ENCODE measurements at regions not wholly inside any gene's neighbourhood (a gene's known extent, or its start where the extent isn't known, plus 50 kb on each side); places are given as distances from the start of the nearest gene placed in this dataset.

GRCh38 chr22:48711031-48711431, 1116.6 kb downstream of the BRD1 start:
- H3K4me1 ChIP-seq (ENCODE audit: control insufficient read depth, insufficient read depth, low read length) = no peaks in the 10 kb centered on the region
- ATAC-seq (no peak), DNase-seq (no peak)
- Mint-ChIP-seq H3K27me3 (ENCODE audit: low read depth in 2 of 2) (no peaks in the 10 kb centered on the region), H3K4me3 (no peak overlapping the region), H3K9me3 (no peaks in the 10 kb centered on the region), H3K27ac (no peak overlapping the region), H3K4me1 (no peaks in the 10 kb centered on the region), H3K36me3 (no peaks in the 10 kb centered on the region)
- H3K4me3 ChIP-seq (ENCODE audit: low read length) = no peak overlapping the region
- TF ChIP-seq CTCF (IDR thresholded peaks at IDR 0.05) = no peak
- H3K36me3 ChIP-seq (ENCODE audit: control insufficient read depth, insufficient read depth, low read length) = no peaks in the 10 kb centered on the region
- intact Hi-C loops (cut with micrococcal nuclease) = no loop called here
- H3K9me3 ChIP-seq (ENCODE audit: control insufficient read depth, insufficient read depth, low read length) = no peaks in the 10 kb centered on the region
- H3K27ac ChIP-seq (ENCODE audit: low read length) = no peak overlapping the region
- no peaks in the 10 kb centered on the region for H3K27me3 ChIP-seq (ENCODE audit: control insufficient read depth, insufficient read depth, low read length)
- 84% methylated on average over 11 of the region's 11 CpGs for WGBS (ENCODE audit: insufficient coverage)

- Histone ChIP-seq H3K9me3 (ENCODE audit: control insufficient read depth, insufficient read depth, low read length) (no peaks in the 10 kb centered on the region), H3K36me3 (ENCODE audit: control insufficient read depth, insufficient read depth, low read length) (no peaks in the 10 kb centered on the region), H3K4me1 (ENCODE audit: control insufficient read depth, insufficient read depth, low read length) (no peaks in the 10 kb centered on the region), H3K27ac (ENCODE audit: low read length) (no peak overlapping the region), H3K4me3 (ENCODE audit: low read length) (no peak overlapping the region), H3K27me3 (ENCODE audit: control insufficient read depth, insufficient read depth, low read length) (no peaks in the 10 kb centered on the region)
- Mint-ChIP-seq H3K27me3 (ENCODE audit: low read depth in 2 of 2) (no peaks in the 10 kb centered on the region), H3K27ac (no peak overlapping the region), H3K4me3 (no peak overlapping the region), H3K36me3 (no peaks in the 10 kb centered on the region), H3K9me3 (no peaks in the 10 kb centered on the region), H3K4me1 (no peaks in the 10 kb centered on the region)
- intact Hi-C loops (cut with micrococcal nuclease) = no loop called here
- DNase-seq (no peak), ATAC-seq (no peak)
- no peak for TF ChIP-seq CTCF (IDR thresholded peaks at IDR 0.05)
- 82% methylated on average over 11 of the region's 11 CpGs for WGBS (ENCODE audit: insufficient coverage)
Measured at GRCh38 chr22:48710410-48710809, 1117.3 kb downstream of the BRD1 start.

GRCh38 chr22:48709976-48710375, 1117.7 kb downstream of the BRD1 start:
- no peaks in the 10 kb centered on the region for H3K27me3 Mint-ChIP-seq (ENCODE audit: low read depth in 2 of 2)
- 85% methylated on average over 8 of the region's 8 CpGs for WGBS (ENCODE audit: insufficient coverage)

More at GRCh38 chr22:48709976-48710375, 1117.7 kb downstream of the BRD1 start:
- no peak overlapping the region for H3K27ac Mint-ChIP-seq
- no peaks in the 10 kb centered on the region for H3K9me3 Mint-ChIP-seq
- no peaks in the 10 kb centered on the region for H3K9me3 ChIP-seq (ENCODE audit: control insufficient read depth, insufficient read depth, low read length)
- DNase-seq (no peak), ATAC-seq (no peak)
- no peak overlapping the region for H3K27ac ChIP-seq (ENCODE audit: low read length)
- H3K27me3 ChIP-seq (ENCODE audit: control insufficient read depth, insufficient read depth, low read length) = no peaks in the 10 kb centered on the region
- H3K4me1 Mint-ChIP-seq = no peaks in the 10 kb centered on the region
- no peaks in the 10 kb centered on the region for H3K36me3 Mint-ChIP-seq
- intact Hi-C loops (cut with micrococcal nuclease) = no loop called here
- no peak overlapping the region for H3K4me3 ChIP-seq (ENCODE audit: low read length)
- H3K4me1 ChIP-seq (ENCODE audit: control insufficient read depth, insufficient read depth, low read length) = no peaks in the 10 kb centered on the region
- TF ChIP-seq CTCF (IDR thresholded peaks at IDR 0.05) = no peak
- no peak overlapping the region for H3K4me3 Mint-ChIP-seq
- no peaks in the 10 kb centered on the region for H3K36me3 ChIP-seq (ENCODE audit: control insufficient read depth, insufficient read depth, low read length)
